OCI-M2 (cell line): ENCODE measurements at regions not wholly inside any gene's neighbourhood (a gene's known extent, or its start where the extent isn't known, plus 50 kb on each side); places are given as distances from the start of the nearest gene placed in this dataset.

Source experiments
- DNase-seq: peaks from one replicate; lab custom pipeline; 2025; ENCODE audit not compliant: unreplicated experiment; lab: John Stamatoyannopoulos, UW

GRCh38 chr2:51624995-51625394 is 593.1 kb upstream of the NRXN1 start:
- DNase-seq: no peak

DNA sequence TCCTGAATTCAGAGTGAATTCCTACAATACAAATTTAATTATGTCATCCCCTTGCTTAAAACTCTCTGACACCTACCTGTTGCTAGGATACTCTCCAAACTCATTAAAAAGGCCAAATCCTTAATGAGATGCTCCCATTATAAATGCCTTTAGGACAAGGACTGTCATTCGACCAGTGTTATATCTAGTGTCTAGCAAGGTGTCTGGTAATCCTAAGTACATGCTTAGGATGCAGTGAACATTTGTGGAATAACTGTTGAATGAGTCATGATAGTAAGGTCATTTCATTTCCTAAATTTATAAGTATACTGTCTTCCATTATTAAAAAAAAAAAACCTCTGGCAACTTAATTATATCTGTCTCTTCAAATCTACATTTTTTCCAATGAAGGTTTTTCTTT is 588.9 kb upstream of the NRXN1 start:
- DNase-seq: no peak

DNA sequence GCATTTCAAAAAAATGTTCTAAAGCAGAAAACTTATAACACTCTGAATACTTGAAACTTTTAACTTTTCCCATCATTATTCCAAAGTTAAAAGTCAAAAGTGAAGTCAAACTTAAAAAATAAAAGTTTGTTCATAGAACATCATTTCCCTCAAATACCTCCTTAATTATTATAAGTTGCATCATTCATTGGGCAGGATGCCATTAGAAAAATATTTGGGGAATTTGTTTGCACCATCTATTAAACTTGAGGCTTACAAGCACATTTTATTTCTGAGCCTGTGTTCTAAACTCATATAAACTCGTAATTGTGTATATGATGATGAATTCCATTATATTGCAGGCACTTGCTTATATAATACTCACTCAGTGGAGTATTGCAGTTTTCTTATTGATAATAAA is 588.0 kb upstream of the NRXN1 start:
- no peak for DNase-seq

GRCh38 chr2:51612387-51612786 is 580.5 kb upstream of the NRXN1 start:
- DNase-seq: no peak

DNA sequence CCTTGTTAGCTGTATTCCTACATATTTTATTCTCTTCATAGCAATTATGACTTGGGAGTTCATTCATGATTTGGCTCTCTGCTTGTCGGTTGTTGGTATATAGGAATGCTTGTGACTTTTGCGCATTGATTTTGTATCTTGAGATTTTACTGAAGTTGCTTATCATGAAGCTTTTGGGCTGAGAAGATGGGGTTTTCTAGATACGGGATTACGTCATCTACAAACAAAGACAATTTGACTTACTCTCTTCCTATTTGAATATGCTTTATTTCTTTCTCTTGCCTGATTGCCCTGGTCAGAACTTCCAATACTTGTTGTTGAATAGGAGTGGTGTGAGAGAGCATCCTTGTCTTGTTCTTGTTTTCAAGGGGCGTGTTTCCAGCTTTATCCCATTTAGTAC is 569.8 kb upstream of the NRXN1 start:
- no peak for DNase-seq

- DNase-seq: no peak
Observed at GRCh38 chr2:51597086-51597485, 565.2 kb upstream of the NRXN1 start.

GRCh38 chr2:51595836-51596235 is 563.9 kb upstream of the NRXN1 start:
- no peak for DNase-seq

GRCh38 chr2:51581636-51582267 is 549.8 kb upstream of the NRXN1 start:
- no peak for DNase-seq

DNA sequence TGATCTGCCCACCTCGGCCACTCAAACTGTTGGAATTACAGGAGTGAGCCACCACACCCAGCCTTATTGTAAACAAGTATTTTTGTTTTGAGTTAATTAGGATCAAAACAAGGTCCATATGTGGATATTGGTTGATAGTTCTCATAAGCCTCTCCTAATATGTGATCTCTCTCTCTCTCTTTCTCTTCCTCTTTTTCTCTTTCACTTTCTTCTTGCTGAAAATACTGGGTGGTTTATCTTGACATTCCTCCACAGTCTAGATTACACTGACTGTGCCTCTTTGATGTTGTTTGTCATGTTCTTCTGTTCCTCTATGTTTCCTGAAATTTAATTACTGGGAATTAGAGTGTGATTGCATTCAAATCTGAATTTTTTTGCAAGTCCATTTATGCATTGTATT is 547.5 kb upstream of the NRXN1 start:
- DNase-seq: no peak

DNA sequence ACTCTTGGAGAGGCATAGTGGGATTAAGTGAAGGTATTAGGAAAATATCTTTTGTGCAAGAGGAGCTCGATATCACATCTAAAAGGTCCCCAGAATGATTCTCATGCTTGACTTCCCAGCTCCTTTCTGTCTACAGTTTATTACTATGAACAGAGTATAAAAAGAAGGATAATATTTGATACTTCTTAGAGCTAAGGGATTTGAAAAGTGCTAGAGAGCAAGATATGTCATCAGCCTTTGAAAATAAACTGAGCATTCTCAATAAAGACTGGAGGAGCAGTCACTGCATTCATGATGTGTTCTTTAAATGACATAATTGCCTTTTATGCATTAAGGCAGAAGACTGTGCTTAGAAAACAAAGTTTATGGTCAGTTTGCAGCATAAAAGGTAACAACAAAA is 543.2 kb upstream of the NRXN1 start:
- no peak for DNase-seq

GRCh38 chr2:51559026-51559425 is 527.1 kb upstream of the NRXN1 start:
- DNase-seq: no peak

DNA sequence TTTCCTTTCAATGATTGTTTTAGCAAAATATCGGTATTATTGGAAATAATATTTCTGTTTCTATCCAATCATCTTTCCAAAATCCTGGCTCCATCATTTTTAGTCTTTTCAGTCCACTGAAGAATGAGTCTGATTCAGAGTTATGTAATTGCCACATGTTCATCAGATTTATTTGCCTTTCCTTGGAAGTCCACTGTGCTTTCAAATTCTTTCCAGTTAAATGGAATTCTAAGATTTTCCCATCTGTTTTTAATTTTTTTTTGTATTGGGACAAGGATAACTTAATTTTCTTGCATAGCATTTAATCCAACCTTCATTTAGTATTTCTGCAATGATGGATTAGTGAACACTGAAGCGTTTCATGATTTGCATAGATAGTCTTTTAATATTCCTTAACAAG is 521.5 kb upstream of the NRXN1 start:
- no peak for DNase-seq

GRCh38 chr2:51535763-51536162 is 503.8 kb upstream of the NRXN1 start:
- DNase-seq: no peak

DNA sequence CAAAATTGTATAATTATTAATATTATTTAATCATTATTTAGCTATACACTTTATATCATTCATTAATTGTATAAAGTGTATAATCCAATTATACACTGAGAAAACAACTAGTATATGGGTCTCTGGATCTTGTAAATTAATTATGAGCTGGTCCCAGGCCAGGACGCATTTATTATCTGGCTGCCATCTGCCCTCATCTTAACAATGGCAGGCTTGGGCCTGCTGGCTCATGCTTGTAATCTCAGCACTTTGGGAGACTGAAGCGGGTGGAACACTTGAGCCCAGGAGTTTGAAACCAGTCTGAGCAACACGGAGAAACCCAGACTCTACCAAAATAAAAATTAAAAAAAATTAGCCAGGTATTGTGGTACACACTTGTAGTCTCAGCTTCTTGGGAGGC is 502.2 kb upstream of the NRXN1 start:
- DNase-seq: no peak

GRCh38 chr2:51528156-51528555 is 496.2 kb upstream of the NRXN1 start:
- no peak for DNase-seq

DNA sequence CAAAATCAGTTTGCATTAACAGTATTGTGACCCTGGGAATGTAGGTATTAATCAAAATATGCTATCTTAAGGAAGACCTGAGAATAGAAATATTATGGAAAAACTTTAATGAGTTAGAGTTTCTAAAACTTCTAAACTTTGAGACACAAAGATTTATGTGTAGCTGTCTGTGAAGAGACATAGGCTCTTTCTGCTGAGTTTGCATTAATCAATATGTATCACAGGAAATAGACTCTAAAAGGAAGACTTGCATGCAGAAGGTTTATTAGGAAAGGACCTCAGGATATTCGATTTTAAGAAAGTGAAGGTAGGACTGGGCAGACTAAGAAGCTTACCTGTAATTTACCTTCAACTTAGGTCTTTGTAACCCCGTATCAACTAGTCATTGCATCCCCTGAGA is 494.8 kb upstream of the NRXN1 start:
- no peak for DNase-seq

DNA sequence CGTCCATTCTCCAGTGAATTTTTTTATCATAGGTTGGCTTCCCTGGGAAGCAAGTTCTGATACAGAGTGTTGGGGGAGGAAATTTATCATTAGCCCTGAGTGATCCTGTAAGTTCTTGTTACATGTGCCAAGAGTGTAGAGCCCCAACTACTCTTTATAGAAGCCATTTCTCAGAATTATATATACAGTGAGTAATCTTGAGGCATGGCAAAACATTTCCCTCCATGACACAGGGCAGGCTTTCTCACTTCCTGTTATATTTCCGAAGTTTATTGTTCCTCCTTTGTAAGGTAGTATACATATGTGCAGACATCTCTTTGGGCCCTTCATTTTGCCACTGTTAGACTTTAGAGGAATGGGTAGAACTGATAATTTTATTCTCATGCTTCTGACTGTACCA is 484.7 kb upstream of the NRXN1 start:
- no peak for DNase-seq

- DNase-seq: no peak
Observed at GRCh38 chr2:51511002-51511401, 479.1 kb upstream of the NRXN1 start.

- DNase-seq: no peak
Observed at GRCh38 chr2:51510303-51510702, 478.4 kb upstream of the NRXN1 start.

GRCh38 chr2:51505533-51505932 is 473.6 kb upstream of the NRXN1 start:
- DNase-seq: no peak

- no peak for DNase-seq
Observed at GRCh38 chr2:51490576-51491234, 458.8 kb upstream of the NRXN1 start.

- no peak for DNase-seq
Observed at GRCh38 chr2:51484605-51485004, 452.7 kb upstream of the NRXN1 start.

DNA sequence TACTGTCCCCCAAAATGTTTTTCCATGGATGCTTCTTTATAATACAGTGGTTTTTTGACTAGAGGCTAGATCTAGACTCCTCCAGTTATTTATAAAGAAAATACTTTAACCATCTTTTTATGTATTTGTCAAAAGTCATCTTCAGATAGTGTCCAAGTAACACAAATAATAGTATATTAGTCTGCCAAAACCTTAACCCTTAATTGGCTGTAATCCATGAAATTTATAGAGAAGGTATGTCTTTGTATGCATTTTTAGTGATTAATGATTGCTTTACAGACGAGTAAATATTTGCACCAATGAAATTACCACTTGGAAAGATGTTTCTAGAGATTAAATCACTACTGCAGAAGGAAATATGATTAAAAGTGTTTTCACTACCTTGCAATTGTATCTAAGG is 451.8 kb upstream of the NRXN1 start:
- DNase-seq: no peak
